ENCODE measurements at regions not wholly inside any gene's neighbourhood (a gene's known extent, or its start where the extent isn't known, plus 50 kb on each side); places are given as distances from the start of the nearest gene placed in this dataset.
"Not testable (repeated sequence)": the region's sequence is repeated elsewhere in the genome, so short reads cannot be mapped to it uniquely, and the experiment has no call there.

DNA sequence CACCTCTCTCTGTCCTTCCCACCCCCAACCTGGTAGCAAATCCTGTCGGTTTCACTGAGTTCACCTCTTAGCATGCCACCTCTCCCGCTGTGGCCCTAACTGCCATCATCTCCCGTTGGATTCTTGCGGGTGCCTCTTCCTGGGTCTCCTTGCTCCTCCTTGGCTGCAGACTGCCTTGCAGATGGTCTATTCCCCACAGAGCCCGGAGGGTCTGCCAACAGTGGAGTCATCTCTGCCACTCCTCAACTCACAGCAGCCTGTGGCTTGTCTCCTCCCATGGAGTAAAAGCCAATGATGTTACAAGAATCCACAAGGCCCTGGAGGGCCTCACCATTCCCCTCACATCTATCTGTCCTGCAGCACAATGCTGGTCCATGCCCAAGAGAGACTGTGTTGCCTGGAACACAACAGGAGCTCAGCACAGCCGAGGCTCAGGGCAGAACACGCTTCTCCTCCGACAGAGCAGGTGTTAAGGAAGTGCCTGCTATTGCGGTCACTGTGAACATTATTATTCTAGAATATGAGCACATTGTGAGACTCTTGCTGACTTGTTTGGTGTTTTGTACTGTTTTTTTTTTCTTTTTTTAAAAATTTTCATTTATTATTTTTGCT, 241.8 kb upstream of the SULF2 start:
- peak; percentile 68 for DNase-seq (ENCODE audit: low spot score)

DNA sequence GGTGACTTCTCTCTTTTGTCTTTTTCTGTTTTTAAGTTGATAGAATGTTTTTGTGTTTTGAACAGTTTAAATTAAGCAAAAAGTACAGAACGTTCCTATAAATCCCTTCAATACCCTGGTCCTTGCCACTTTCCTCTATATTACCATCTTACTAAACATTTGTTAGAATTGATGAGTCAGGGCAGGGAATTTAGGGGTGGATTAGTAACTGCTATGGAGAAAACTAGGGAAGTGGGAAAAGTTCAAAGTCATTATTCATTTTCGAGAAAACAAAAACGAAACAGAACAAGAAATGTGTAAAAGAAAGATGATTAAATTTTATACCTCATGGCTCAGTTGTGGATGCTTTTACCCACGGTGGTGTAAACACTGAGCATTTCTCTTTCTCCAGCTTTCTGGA, 240.4 kb upstream of the SULF2 start:
- no peak for DNase-seq (ENCODE audit: low spot score)

DNA sequence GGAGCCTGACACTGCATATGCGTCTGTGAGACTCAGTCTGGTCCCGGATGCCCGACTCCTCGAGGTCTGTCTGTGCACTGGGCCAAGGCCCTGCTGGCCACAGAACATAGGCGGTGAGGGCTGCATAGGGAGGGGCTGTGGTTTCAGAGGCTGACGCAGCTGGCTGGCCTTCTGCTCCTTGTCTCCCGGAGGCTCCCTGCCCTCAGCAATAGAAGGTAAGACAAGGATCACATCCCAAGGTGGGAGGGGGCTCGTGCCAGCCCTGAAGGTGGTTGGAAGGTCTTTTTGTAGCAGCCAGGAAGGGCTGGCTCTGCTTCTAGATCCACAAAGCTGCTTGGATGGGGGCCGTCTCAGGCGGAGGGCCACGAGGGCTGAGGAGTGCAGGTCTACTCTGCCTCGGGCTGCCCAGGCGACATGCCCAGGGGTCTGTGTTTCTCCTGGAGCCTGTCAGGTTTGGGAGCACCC, 239.8 kb upstream of the SULF2 start:
- DNase-seq (ENCODE audit: low spot score): peak; percentile 90

DNA sequence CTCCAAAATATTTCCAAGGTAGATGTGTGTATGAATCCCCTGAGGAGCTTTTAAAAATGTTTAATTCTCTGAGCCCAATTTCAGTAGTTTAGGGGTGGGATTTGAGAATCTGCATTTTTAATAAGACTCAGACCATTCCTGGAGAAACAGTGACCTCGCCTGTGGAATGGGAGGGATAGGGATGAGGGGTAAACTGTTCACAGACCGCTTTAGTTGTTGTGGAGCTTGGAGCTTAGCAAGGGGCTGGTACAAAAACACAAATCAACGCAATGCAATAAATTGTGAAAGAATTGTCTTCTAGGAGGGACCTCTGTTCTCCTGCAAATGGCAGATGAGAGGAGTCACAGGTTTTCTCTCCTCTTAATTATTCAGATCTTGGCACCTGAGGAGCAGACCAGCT, 239.3 kb upstream of the SULF2 start:
- DNase-seq (ENCODE audit: low spot score): no peak

GRCh38 chr20:48020696-48021095, 235.4 kb upstream of the SULF2 start:
- not testable (repeated sequence) for DNase-seq (ENCODE audit: low spot score)

- peak; percentile 75 for DNase-seq (ENCODE audit: low spot score)
Observed at GRCh38 chr20:48019940-48020339, 234.7 kb upstream of the SULF2 start.

GRCh38 chr20:48019496-48019895, 234.2 kb upstream of the SULF2 start:
- DNase-seq (ENCODE audit: low spot score): no peak

GRCh38 chr20:48018851-48019250, 233.6 kb upstream of the SULF2 start:
- DNase-seq (ENCODE audit: low spot score): not testable (repeated sequence)

- DNase-seq (ENCODE audit: low spot score): no peak
Observed at GRCh38 chr20:48017992-48018391, 232.7 kb upstream of the SULF2 start.

DNA sequence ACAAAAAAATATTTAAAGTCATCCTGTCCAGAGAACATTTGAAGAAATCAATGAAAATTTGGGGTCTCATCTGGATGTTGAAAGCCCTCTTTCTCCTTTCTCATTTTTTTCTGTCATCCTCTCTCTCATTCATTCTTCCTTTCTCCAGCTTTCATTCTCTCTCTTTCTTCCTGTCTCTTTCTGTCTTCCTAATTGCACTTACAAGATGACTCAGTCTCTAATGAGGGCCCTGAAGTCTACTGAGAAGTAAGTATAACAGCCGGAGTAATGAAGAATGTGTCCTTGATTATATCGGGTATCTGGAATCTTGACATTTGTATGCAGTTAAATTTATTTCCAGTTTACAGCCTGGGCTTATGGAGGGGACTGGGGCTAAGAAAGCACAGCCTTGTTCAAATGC, 232.2 kb upstream of the SULF2 start:
- DNase-seq (ENCODE audit: low spot score): no peak

- DNase-seq (ENCODE audit: low spot score): no peak
Observed at GRCh38 chr20:48015943-48016723, 230.9 kb upstream of the SULF2 start.

DNA sequence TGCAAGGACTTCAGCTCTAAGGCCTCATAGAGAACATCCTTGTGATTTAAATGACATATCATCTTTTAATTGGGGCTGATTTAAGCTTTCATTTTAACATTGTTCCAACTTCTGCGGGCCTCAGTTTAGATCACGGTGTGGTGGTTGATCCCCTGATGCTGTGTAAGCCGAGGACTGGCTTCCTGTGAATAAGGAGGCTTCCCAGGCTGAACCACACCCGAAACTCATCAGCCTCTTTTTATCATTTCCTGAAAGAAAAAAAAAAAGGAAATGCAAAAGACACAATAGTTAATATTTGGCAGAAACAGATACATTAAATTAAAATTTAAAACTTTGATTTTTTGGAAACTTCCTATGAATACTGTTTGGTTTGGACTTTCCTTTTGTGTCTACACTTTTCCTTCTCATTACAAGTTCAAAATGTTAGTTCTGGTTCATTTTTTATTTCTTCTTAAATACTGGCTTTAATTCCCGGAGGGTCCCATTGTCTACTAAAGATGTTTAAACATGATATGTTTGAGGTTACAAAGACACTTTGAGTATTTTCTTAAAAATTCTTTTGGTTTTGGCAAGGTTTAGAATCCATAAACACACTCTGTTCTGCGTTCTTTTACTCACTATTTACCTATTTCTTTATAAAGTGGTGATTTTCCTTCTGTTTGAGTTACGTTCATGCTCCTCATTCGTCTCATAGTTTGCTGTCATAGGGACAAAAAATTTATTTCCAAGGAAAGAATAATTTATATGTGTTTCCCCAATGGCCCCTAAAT, 230.0 kb upstream of the SULF2 start:
- no peak for DNase-seq (ENCODE audit: low spot score)

GRCh38 chr20:48012401-48012974, 227.2 kb upstream of the SULF2 start:
- DNase-seq (ENCODE audit: low spot score): no peak

GRCh38 chr20:48011025-48011424, 225.7 kb upstream of the SULF2 start:
- no peak for DNase-seq (ENCODE audit: low spot score)

- DNase-seq (ENCODE audit: low spot score): no peak
Observed at GRCh38 chr20:48010623-48011022, 225.3 kb upstream of the SULF2 start.

DNA sequence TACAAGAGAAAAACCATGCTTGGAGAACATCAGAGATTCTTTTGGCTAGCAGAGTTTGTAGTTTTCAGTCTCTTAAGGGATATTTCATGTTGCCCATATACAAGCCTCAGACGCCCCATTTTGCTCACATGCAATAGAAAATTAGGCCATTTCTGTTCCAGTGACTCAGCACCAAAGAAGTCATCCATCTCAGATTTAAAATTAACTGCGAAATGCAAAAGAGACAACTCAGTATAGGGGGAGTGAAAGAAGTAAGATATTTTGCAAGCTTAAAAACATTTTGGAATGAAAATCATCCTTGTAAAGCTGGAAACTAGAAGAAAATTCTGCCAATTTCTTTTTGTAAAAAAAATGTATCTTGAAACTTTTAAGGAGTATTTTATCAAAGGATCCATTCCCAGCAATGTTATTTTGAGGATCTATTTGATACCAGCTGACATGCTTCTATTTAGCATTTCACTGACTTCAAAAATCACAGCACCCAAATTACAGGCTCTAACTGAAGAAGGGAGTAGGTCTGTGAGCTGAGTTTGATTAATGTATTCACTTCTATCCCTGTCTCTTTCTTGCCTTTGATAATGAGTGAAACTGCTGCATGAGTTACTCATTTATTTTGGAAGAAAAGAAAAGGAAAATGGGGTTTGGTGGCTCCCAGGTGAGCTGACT, 223.7 kb upstream of the SULF2 start:
- DNase-seq (ENCODE audit: low spot score): no peak

GRCh38 chr20:48007351-48007750, 222.1 kb upstream of the SULF2 start:
- DNase-seq (ENCODE audit: low spot score): no peak

- DNase-seq (ENCODE audit: low spot score): no peak
Observed at GRCh38 chr20:48006036-48006833, 221.0 kb upstream of the SULF2 start.

DNA sequence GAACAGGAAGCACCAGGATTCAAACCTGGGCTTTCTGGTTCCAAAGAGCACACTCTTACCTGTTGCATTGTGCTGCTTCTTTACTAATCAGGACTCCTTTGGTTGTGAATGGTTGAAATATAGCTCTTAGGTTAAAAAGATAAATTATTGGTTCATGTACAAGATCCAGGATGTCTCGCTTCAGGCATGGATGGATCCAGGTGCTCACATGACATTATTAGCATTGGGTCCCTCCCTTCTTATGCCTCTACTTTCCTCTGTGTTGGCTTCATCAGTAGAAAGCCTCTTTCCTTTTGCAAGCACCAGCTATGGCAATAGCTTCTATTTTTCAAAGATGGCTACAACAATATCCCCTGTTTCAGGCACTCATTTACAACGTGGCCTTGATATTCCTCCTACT, 217.7 kb upstream of the SULF2 start:
- DNase-seq (ENCODE audit: low spot score): no peak

DNA sequence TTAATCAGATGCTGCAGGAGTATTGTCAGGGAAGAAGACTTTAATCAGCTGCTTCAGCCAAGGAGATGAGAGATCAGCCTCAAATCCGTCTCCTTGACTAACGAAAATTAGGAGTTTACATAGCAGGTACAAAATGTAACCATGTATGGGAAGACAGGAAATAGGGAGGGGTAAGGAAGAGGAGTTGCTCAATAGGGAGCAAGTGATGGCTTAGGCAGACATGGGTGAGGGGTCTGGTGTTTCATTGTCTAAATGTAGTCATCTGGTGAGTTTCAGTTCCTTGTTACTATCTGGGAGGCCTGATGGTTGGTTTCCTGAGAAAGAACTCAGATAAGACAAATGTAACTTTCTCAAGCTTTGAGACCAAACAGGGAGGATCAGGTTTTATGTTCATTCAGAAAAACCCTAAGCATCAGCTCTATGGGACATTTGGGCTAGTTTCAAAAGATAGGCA, 217.3 kb upstream of the SULF2 start:
- DNase-seq (ENCODE audit: low spot score): no peak

Data from mesenteric fat pad (tissue), 1 donor.